Neural cell (in vitro differentiated cells): ENCODE measurements at regions not wholly inside any gene's neighbourhood (a gene's known extent, or its start where the extent isn't known, plus 50 kb on each side); places are given as distances from the start of the nearest gene placed in this dataset.

Source experiments
- CTCF ChIP-seq: fragments of 450-650 bp; IDR thresholded peaks from 2 replicates; pipeline ENCODE4 v1.5.1; 2014; ENCODE audit warnings: antibody characterized with exemption, mild to moderate bottlenecking, moderate library complexity; ENCODE audit not compliant: poor library complexity, severe bottlenecking
- EZH2 ChIP-seq: fragments of 200-600, 300-800 bp; shearing (Covaris generic), sonication (generic); IDR thresholded peaks from 2 replicates; pipeline ENCODE4 v1.6.1; 2014; ENCODE audit warnings: antibody characterized with exemption, low read length, borderline replicate concordance, mild to moderate bottlenecking; ENCODE audit not compliant: insufficient read depth, poor library complexity, severe bottlenecking

DNA sequence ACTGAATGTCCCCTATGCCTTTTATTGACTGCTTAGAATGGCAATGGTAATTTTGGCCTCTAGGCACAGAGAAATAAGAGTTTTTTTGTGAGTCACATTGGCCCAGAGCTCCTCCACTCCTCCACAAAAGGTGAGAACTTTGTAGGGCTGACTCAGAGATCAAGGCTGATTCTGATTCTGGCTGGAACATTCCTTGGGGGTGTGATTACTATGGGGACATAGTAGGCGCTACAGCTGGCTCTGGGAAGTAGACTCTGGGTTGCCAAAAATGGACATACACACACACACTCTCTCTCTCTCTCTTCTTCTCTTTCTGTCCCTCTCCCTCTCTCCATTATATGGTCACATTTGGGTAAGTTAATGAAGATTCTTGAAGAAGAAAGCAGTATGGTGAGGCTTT is 174.6 kb upstream of the DDHD1 start:
- TF ChIP-seq EZH2 (no peak), CTCF (no peak)
